ENCODE measurements at regions not wholly inside any gene's neighbourhood (a gene's known extent, or its start where the extent isn't known, plus 50 kb on each side); places are given as distances from the start of the nearest gene placed in this dataset.

DNA sequence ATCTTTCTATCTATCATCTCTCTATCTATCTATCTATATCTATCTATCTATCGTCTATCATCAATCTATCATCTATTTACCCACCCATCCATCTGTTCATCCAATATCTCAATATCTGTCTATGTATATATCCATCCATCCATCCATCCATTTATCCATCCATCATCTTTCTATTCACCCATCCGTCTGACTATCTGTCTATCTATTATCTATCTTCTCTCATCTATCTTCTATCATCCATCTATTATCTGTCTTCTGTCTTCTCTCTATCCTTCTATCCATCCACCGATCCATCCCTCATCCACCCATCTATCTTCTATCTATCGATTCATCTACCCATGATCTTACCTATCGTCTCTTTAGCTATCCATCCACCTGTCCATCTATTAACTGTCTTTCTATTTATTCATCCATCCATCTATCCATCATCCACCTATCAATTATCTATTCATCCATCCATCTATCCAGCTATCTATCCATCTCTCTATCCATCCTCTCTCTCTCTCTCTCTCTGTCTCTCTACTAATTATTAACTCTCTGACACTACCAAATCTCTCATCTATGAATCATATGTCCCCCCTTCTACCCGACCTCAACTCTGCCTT, 89.1 kb downstream of the DHCR7 start:
- TF ChIP-seq, protein P1, sequence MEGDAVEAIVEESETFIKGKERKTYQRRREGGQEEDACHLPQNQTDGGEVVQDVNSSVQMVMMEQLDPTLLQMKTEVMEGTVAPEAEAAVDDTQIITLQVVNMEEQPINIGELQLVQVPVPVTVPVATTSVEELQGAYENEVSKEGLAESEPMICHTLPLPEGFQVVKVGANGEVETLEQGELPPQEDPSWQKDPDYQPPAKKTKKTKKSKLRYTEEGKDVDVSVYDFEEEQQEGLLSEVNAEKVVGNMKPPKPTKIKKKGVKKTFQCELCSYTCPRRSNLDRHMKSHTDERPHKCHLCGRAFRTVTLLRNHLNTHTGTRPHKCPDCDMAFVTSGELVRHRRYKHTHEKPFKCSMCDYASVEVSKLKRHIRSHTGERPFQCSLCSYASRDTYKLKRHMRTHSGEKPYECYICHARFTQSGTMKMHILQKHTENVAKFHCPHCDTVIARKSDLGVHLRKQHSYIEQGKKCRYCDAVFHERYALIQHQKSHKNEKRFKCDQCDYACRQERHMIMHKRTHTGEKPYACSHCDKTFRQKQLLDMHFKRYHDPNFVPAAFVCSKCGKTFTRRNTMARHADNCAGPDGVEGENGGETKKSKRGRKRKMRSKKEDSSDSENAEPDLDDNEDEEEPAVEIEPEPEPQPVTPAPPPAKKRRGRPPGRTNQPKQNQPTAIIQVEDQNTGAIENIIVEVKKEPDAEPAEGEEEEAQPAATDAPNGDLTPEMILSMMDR (IDR thresholded peaks at IDR 0.05; ENCODE audit: low read depth, low read length), result no peak
- TF ChIP-seq, protein P2, sequence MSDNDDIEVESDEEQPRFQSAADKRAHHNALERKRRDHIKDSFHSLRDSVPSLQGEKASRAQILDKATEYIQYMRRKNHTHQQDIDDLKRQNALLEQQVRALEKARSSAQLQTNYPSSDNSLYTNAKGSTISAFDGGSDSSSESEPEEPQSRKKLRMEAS (IDR thresholded peaks at IDR 0.05; ENCODE audit: low read depth, low read length), result no peak
- no peak for TF ChIP-seq MYC (IDR thresholded peaks at IDR 0.05; ENCODE audit: low read depth, low read length)
- TF ChIP-seq POLR2A (IDR thresholded peaks at IDR 0.05; ENCODE audit: extremely low read depth, insufficient read length), result no peak
- no peak for DNase-seq (ENCODE audit: low read depth)

DNA sequence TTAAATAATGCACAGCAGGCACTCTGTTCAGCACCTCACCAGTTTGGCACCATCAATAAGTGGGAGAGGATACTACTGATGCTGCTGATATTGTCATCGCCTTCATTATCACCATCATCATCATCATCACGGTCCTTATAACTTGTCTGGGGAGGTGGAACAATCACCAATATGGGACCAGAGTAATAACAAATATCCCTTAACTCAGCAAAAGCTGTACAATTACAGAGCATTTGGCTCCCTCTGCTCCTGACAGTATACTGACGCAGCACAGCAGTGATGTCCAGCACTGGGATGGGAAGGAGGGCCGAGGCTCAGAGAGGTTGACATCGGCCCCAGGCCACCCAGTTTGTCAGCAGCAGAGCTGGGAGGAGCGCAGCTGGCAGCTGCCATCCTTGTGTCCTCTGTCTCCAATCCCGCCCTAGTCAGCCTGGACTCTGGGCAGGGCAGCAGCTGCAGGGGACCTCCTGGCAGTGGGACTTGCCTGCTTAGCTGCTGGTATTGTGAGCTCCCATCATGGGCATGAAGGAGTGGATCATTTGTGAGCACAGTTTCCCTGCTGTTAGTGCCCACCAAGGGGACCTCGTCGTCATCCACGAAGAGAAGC, 90.0 kb downstream of the DHCR7 start:
- TF ChIP-seq, protein P2 (IDR thresholded peaks at IDR 0.05; ENCODE audit: low read depth, low read length), result no peak
- TF ChIP-seq POLR2A (IDR thresholded peaks at IDR 0.05; ENCODE audit: extremely low read depth, insufficient read length) (no peak), MYC (IDR thresholded peaks at IDR 0.05; ENCODE audit: low read depth, low read length) (no peak)
- TF ChIP-seq, protein P1 (IDR thresholded peaks at IDR 0.05; ENCODE audit: low read depth, low read length), result no peak
- H3K4me3 ChIP-seq (ENCODE audit: low read depth, low read length), result no peak overlapping the region
- no peak for DNase-seq (ENCODE audit: low read depth)

More for the DNA sequence above, 89.1 kb downstream of the DHCR7 start:
- H3K4me3 ChIP-seq (ENCODE audit: low read depth, low read length), result no peak overlapping the region

DNA sequence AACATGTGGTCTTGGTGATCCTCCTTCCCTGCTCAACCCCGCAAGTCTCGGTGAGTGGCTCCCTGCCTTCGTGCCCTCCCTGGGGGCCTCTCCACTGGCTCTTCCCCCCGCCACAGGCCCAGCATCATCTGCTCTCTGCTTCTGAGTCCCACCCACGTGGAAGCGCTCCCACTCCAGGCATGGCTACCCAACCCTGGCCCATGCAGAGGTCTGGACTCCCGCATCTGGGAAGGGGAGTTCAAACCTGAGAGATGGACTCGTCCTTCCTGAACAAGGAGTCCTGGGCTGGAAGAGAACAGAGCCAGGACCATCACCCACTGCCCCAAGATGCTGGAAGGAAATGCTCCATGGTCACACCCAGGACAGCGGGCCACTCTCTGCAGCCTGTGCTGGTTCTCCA, 90.8 kb downstream of the DHCR7 start:
- TF ChIP-seq, protein P1 (IDR thresholded peaks at IDR 0.05; ENCODE audit: low read depth, low read length), result no peak
- TF ChIP-seq, protein P2 (IDR thresholded peaks at IDR 0.05; ENCODE audit: low read depth, low read length), result no peak
- TF ChIP-seq POLR2A (IDR thresholded peaks at IDR 0.05; ENCODE audit: extremely low read depth, insufficient read length), result no peak
- TF ChIP-seq MYC (IDR thresholded peaks at IDR 0.05; ENCODE audit: low read depth, low read length), result no peak

DNA sequence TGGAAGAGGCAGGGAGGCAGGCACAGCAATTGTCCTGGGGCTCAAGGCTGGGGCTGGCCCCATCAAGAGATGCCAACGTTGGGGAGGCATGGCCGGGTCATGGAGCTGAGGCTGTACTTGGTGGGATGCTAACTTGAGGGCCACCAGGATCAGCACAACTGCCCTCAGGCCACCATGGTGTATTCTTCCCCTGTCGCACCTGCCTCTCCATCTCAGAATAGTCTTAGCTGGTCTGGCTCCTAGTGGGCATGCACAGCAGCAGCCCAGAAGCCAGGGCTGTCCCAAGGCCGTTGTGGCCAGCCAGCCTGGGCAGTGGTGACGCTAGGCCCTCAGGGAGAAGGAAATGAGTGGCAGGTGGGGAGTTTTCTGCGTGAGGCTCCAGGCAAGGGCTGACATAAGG, 91.3 kb downstream of the DHCR7 start:
- DNase-seq (ENCODE audit: low read depth), result no peak
- TF ChIP-seq MYC (IDR thresholded peaks at IDR 0.05; ENCODE audit: low read depth, low read length), result no peak
- H3K4me3 ChIP-seq (ENCODE audit: low read depth, low read length), result no peak overlapping the region

More for the DNA sequence above, 90.8 kb downstream of the DHCR7 start:
- DNase-seq (ENCODE audit: low read depth), result no peak
- H3K4me3 ChIP-seq (ENCODE audit: low read depth, low read length), result no peak overlapping the region

DNA sequence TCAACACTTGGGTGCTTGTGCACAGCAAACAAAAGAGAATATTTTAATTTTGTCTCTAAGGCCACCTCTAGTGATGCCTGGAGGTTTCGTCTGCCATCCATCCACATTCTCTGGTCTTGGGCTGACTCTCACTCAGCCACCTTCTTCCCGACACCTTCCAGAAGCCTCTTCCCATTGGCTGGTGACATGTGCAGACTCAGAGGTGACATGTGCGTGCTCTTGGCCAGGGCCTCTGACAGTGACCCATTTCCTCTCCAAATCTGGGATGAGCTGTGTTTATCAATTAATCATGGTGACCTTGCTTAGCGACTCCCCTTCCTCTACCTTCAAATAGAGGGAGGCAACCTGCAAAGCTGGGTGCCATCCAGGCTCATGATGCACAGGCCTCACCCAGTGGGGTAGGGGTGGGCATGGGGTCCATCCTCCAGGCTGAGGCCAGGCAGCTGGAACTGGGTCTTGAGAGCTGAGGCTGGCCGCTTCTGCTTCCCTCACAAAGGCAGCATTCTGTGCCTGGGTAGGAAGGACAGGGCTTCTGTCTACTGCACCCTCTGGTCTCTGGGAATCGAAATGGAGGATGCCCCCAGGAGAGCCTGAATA, 91.8 kb downstream of the DHCR7 start:
- TF ChIP-seq, protein P2 (IDR thresholded peaks at IDR 0.05; ENCODE audit: low read depth, low read length), result no peak
- TF ChIP-seq MYC (IDR thresholded peaks at IDR 0.05; ENCODE audit: low read depth, low read length), result no peak
- TF ChIP-seq, protein P1 (IDR thresholded peaks at IDR 0.05; ENCODE audit: low read depth, low read length), result no peak
- no peak for TF ChIP-seq POLR2A (IDR thresholded peaks at IDR 0.05; ENCODE audit: extremely low read depth, insufficient read length)
- H3K4me3 ChIP-seq (ENCODE audit: low read depth, low read length), result no peak overlapping the region
- DNase-seq (ENCODE audit: low read depth), result no peak

DNA sequence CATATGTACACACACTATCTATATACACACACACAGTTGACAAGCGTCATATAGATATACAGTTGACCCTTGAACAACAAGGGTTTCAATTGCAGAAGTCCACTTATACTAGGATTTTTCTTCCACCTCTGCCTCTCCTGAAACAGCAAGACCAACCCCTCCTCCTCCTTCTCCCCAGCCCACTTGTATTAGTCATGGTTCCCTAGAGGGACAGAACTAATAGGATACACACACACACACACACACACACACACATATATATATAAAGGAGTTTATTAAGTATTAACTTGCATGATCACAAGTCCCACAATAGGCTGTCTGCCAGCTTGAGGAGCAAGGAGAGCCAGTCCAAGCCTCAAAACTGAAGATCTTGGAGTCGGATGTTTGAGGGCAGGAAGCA, 92.9 kb downstream of the DHCR7 start:
- no peak for DNase-seq (ENCODE audit: low read depth)
- H3K4me3 ChIP-seq (ENCODE audit: low read depth, low read length), result no peak overlapping the region
- TF ChIP-seq, protein P1 (IDR thresholded peaks at IDR 0.05; ENCODE audit: low read depth, low read length), result no peak
- TF ChIP-seq, protein P2 (IDR thresholded peaks at IDR 0.05; ENCODE audit: low read depth, low read length), result no peak
- TF ChIP-seq MYC (IDR thresholded peaks at IDR 0.05; ENCODE audit: low read depth, low read length) (no peak), POLR2A (IDR thresholded peaks at IDR 0.05; ENCODE audit: extremely low read depth, insufficient read length) (no peak)

Data from NB4 (cell line).